HG03060 (cell line): ENCODE measurements at regions not wholly inside any gene's neighbourhood (a gene's known extent, or its start where the extent isn't known, plus 50 kb on each side); places are given as distances from the start of the nearest gene placed in this dataset.
"Not testable (repeated sequence)": the region's sequence is repeated elsewhere in the genome, so short reads cannot be mapped to it uniquely, and the experiment has no call there.

ENCODE experiments used
- ATAC-seq: cut with Tn5 transposase; IDR thresholded peaks from one replicate; pipeline ENCODE4 v1.9.1; 2021; ENCODE audit warnings: low read depth, moderate number of reproducible peaks; ENCODE audit not compliant: unreplicated experiment

DNA sequence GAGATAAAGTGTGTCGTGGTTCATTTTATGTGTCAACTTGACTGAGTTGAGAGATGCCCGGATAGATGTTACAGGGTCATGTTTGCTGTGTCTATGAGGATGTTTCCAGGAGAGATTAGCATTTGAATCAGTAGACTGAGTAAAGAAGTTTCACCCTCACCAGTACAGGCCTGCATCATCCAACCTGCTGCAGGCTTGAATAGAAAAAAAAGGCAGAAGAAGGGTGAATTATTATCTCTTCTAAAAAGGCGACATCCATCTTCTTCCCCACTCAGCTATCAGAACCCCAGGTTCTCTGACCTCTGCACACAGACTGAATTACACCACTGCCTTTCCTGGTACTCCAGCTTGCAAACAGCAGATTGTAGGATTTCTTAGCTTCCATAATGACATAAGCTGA lies 1293.7 kb upstream of the FLRT2 start:
- ATAC-seq: no peak

- ATAC-seq: no peak
These were observed 1292.1 kb upstream of the FLRT2 start for GRCh38 chr14:84237881-84238280.

GRCh38 chr14:84247693-84248092 lies 1282.3 kb upstream of the FLRT2 start:
- ATAC-seq: no peak

GRCh38 chr14:84250893-84251292 lies 1279.1 kb upstream of the FLRT2 start:
- no peak for ATAC-seq

GRCh38 chr14:84251411-84252115 lies 1278.4 kb upstream of the FLRT2 start:
- ATAC-seq: no peak

- no peak for ATAC-seq
These were observed 1277.2 kb upstream of the FLRT2 start for GRCh38 chr14:84252706-84253105.

GRCh38 chr14:84253326-84253725 lies 1276.6 kb upstream of the FLRT2 start:
- no peak for ATAC-seq

GRCh38 chr14:84254290-84254689 lies 1275.7 kb upstream of the FLRT2 start:
- ATAC-seq: no peak

DNA sequence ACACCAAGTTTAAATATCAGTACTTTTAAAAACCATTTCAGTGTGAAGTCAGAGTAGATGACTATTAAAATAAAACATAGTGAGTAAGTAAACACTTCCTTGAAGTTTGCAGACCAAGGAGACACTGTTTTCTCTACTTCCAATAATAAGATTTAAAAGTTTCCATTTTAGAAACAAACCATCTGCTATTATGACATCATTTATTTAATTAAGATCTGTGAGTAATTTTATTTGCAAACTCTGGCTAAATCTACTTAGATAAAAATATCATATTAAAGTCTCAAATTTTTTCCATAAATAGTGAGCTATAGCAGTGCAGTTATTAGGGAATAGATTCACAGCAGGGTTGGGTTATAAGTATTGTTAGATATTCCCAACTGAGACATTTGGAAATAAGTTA lies 1267.0 kb upstream of the FLRT2 start:
- ATAC-seq: no peak

DNA sequence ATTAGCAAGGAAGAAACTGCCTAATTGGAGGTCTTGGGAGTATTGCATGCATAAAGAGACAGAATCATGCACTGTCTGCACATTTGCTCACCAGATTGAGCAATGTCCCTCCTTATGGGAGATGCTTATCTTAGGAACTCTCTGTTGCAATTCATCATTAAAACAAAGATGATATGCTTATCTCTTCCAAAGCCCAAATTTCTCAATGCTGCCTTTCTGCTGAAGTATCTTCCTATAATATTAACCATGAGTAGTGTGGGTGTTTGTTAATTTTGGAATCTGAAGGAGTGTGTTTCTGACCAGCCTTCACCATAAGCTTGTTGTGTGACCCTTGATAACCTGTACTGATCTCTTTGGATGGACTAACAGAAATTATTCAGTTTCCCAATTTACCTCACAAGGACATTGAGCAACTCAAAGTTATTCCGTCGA lies 1257.6 kb upstream of the FLRT2 start:
- no peak for ATAC-seq

GRCh38 chr14:84273181-84273580 lies 1256.8 kb upstream of the FLRT2 start:
- no peak for ATAC-seq

- no peak for ATAC-seq
These were observed 1247.3 kb upstream of the FLRT2 start for GRCh38 chr14:84282618-84283017.

- ATAC-seq: no peak
These were observed 1241.2 kb upstream of the FLRT2 start for GRCh38 chr14:84288781-84289180.

GRCh38 chr14:84298663-84299195 lies 1231.2 kb upstream of the FLRT2 start:
- no peak for ATAC-seq

DNA sequence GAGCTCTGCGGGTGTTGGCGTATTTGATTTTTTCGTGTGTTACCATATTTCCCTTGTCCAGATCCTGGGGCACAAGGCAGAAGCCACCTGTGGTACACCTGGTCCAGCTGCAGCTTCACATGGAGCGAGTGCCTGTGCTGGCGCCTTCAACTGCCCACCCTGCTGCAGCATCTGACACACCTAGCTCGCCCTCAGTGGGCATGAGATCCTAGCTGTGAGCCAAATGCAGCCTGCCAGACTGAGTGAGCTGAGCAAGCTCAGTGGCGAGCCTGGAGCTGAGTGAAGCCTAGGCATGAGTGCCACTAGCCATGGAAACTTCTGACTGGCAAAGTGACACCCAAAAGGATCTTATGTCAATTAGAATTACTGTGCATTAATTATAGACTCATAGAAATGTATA lies 1226.8 kb upstream of the FLRT2 start:
- ATAC-seq: no peak

- ATAC-seq: no peak
These were observed 1217.4 kb upstream of the FLRT2 start for GRCh38 chr14:84312551-84312950.

GRCh38 chr14:84323450-84323849 lies 1206.5 kb upstream of the FLRT2 start:
- ATAC-seq: no peak

DNA sequence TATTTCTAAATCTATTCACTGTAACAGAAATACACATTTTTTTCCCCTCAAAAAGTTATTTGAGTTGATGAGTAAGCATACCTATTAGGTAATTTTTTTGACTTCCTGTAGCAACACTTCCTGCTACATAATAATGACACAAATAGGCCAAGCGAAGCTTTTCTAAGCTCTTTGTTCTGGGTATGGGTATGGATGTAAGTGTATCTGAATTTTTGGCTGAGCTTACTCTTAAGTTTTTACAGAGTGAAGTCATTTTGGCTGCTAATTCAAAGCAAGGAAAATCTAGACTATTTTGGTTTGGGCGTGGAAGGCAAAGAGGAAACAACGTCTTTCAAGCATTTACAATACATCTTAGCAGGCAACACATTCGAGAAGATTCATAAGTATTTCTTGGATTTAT lies 1206.0 kb upstream of the FLRT2 start:
- no peak for ATAC-seq

- ATAC-seq: no peak
These were observed 1193.5 kb upstream of the FLRT2 start for GRCh38 chr14:84336433-84336832.

GRCh38 chr14:84340938-84341337 lies 1189.0 kb upstream of the FLRT2 start:
- ATAC-seq: no peak

- not testable (repeated sequence) for ATAC-seq
These were observed 1188.1 kb upstream of the FLRT2 start for GRCh38 chr14:84341867-84342266.

GRCh38 chr14:84343656-84344055 lies 1186.3 kb upstream of the FLRT2 start:
- no peak for ATAC-seq

DNA sequence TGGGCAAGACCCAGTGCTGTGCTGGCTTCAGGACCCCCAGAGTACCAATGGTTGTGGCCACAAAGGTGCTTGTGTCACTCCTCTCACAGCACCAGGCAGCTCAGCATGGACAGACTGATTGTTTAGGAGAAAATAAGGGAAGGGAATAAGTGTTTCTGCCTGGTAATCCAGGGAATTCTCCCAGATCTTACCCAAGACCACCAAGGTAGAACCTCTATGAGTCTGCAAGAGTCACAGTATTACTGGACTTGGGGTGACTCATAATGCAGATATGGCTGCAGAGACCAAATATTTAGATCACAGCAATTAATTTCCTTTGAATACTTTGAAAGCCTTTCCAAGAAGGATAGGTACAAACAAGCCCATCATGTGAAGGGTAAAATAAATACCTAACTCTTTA lies 1178.3 kb upstream of the FLRT2 start:
- no peak for ATAC-seq
